IPS-18a (cell line): ENCODE measurements at regions not wholly inside any gene's neighbourhood (a gene's known extent, or its start where the extent isn't known, plus 50 kb on each side); places are given as distances from the start of the nearest gene placed in this dataset.

Experiments
- H3K27ac ChIP-seq: one replicate; pipeline ENCODE4 v1.5.1; 2013; ENCODE audit warnings: low read length
- H3K27me3 ChIP-seq: one replicate; pipeline ENCODE4 v1.6.1; 2013; ENCODE audit warnings: mild to moderate bottlenecking, low read length; ENCODE audit not compliant: control insufficient read depth, insufficient read depth
- H3K36me3 ChIP-seq: one replicate; pipeline ENCODE4 v1.6.1; 2013; ENCODE audit warnings: low read depth, low read length; ENCODE audit not compliant: control insufficient read depth
- H3K4me1 ChIP-seq: one replicate; pipeline ENCODE4 v1.6.1; 2013; ENCODE audit warnings: low read depth, low read length; ENCODE audit not compliant: control insufficient read depth
- H3K4me3 ChIP-seq: one replicate; pipeline ENCODE4 v1.5.1; 2013; ENCODE audit warnings: low read length
- H3K9ac ChIP-seq: one replicate; pipeline ENCODE4 v1.6.1; 2013; ENCODE audit warnings: mild to moderate bottlenecking, low read length, moderate library complexity
- H3K9me3 ChIP-seq: one replicate; pipeline ENCODE4 v1.6.1; 2013; ENCODE audit warnings: low read depth, low read length; ENCODE audit not compliant: control insufficient read depth

DNA sequence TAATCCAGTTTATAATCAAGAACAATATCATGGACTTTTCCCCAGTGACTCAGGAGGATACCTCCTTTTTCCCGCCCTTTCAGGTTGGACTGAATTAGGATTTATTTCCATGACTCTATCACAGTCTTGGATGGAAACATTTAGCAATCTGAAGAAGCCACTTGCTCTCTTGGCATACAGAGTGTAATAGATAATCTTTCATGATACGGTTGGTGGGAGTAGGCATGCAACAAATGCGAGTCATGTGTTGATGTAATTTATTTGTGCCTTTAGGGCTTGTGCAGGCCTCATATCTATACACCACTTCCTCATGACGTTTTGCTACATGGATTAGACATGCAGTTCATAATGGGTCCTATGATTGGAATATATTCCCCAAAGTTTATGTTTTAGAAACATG is 54.2 kb upstream of the MCTP2 start:
- no peaks in the 10 kb centered on the region for H3K4me1 ChIP-seq
- H3K27me3 ChIP-seq, result no peaks in the 10 kb centered on the region
- H3K27ac ChIP-seq, result no peak overlapping the region
- no peaks in the 10 kb centered on the region for H3K9me3 ChIP-seq
- no peaks in the 10 kb centered on the region for H3K36me3 ChIP-seq
- H3K9ac ChIP-seq, result no peak overlapping the region
- H3K4me3 ChIP-seq, result no peak overlapping the region

GRCh38 chr15:94175420-94175819 is 55.9 kb upstream of the MCTP2 start:
- Histone ChIP-seq H3K4me3 (no peak overlapping the region), H3K27me3 (no peaks in the 10 kb centered on the region)

DNA sequence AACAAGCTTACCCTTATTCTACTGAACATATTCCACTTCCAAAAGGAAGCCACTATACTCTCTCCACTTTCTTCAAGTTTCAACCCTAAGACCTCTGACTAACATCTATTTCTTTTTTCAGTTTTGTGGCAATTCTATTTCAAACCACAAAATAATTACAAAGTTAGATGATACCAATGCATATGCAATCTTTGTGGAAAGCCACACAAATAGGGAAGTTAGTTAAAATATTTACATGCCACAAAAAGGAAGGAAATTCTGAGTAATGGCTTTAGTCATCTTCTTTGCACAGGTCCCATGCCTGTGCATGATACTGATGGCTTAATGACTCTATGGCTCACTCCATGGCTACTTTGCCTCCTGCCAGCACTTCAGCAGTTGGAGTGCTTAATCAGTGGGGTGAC is 57.0 kb upstream of the MCTP2 start:
- H3K36me3 ChIP-seq, result no peaks in the 10 kb centered on the region
- no peaks in the 10 kb centered on the region for H3K27me3 ChIP-seq
- no peaks in the 10 kb centered on the region for H3K4me1 ChIP-seq
- H3K4me3 ChIP-seq, result no peak overlapping the region
- no peak overlapping the region for H3K27ac ChIP-seq
- H3K9ac ChIP-seq, result no peak overlapping the region
- H3K9me3 ChIP-seq, result no peaks in the 10 kb centered on the region

More at GRCh38 chr15:94175420-94175819, 55.9 kb upstream of the MCTP2 start:
- Histone ChIP-seq H3K9me3 (no peaks in the 10 kb centered on the region), H3K27ac (no peak overlapping the region), H3K9ac (no peak overlapping the region), H3K36me3 (no peaks in the 10 kb centered on the region), H3K4me1 (no peaks in the 10 kb centered on the region)

- no peak overlapping the region for H3K4me3 ChIP-seq
These were observed 63.1 kb upstream of the MCTP2 start for GRCh38 chr15:94168250-94168649.

GRCh38 chr15:94164971-94165370 is 66.4 kb upstream of the MCTP2 start:
- Histone ChIP-seq H3K4me3 (no peak overlapping the region), H3K9me3 (no peaks in the 10 kb centered on the region), H3K9ac (no peak overlapping the region), H3K27me3 (no peaks in the 10 kb centered on the region), H3K27ac (no peak overlapping the region), H3K4me1 (no peaks in the 10 kb centered on the region), H3K36me3 (no peaks in the 10 kb centered on the region)

More at GRCh38 chr15:94168250-94168649, 63.1 kb upstream of the MCTP2 start:
- H3K36me3 ChIP-seq, result no peaks in the 10 kb centered on the region
- no peaks in the 10 kb centered on the region for H3K4me1 ChIP-seq
- H3K9me3 ChIP-seq, result no peaks in the 10 kb centered on the region
- no peak overlapping the region for H3K27ac ChIP-seq
- H3K27me3 ChIP-seq, result no peaks in the 10 kb centered on the region
- H3K9ac ChIP-seq, result no peak overlapping the region

- Histone ChIP-seq H3K9ac (no peak overlapping the region), H3K27ac (no peak overlapping the region), H3K27me3 (no peaks in the 10 kb centered on the region), H3K4me3 (no peak overlapping the region), H3K9me3 (no peaks in the 10 kb centered on the region), H3K36me3 (no peaks in the 10 kb centered on the region), H3K4me1 (no peaks in the 10 kb centered on the region)
These were observed 67.1 kb upstream of the MCTP2 start for GRCh38 chr15:94164202-94164807.

DNA sequence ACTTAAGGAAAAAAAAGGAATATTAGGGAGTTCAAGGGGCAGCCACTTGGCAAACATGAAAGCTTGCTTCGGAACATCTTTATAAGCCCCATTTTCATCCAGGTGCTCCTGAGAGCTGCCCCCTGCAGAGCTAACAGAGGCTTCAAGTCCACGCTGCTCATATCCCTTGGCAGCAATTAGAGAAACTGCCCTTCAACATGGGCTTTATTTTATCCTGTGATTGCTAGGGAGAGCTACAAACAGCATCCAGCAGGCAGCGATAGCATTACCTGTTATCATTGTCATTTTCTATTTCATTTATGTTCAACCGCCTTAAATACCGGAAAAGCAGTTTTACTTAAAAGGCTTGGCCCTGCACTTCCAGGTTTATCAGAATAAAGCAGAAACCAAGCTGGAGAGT is 68.4 kb upstream of the MCTP2 start:
- Histone ChIP-seq H3K4me1 (no peaks in the 10 kb centered on the region), H3K27me3 (no peaks in the 10 kb centered on the region), H3K9ac (no peak overlapping the region), H3K27ac (no peak overlapping the region), H3K9me3 (no peaks in the 10 kb centered on the region), H3K36me3 (no peaks in the 10 kb centered on the region), H3K4me3 (no peak overlapping the region)

- Histone ChIP-seq H3K27ac (no peak overlapping the region), H3K9me3 (no peaks in the 10 kb centered on the region), H3K4me1 (no peaks in the 10 kb centered on the region), H3K4me3 (no peak overlapping the region), H3K36me3 (no peaks in the 10 kb centered on the region), H3K27me3 (no peaks in the 10 kb centered on the region), H3K9ac (no peak overlapping the region)
These were observed 77.1 kb upstream of the MCTP2 start for GRCh38 chr15:94154255-94154654.

DNA sequence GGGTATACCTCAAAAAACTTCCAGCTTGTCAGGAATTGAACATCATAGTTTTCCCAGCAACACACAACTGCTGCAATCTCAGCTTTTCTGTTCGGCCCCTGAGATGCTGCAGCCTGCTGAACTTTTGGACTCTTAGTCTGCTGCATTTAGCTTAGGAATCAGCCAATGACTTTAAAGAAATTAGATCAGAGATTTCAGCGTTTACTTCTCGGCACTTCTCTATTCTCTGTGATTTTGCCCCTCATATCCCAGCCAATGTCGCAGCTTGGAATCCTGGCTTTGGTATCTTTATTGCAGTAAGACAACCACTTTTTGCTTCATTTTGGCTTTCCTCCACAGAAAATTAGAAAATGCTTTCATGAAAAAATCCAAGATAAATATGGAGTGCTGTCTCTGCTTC is 86.3 kb upstream of the MCTP2 start:
- no peaks in the 10 kb centered on the region for H3K4me1 ChIP-seq
- H3K36me3 ChIP-seq, result no peaks in the 10 kb centered on the region
- no peak overlapping the region for H3K4me3 ChIP-seq
- no peak overlapping the region for H3K27ac ChIP-seq
- no peaks in the 10 kb centered on the region for H3K9me3 ChIP-seq
- H3K27me3 ChIP-seq, result no peaks in the 10 kb centered on the region
- H3K9ac ChIP-seq, result no peak overlapping the region

GRCh38 chr15:94141802-94142201 is 89.6 kb upstream of the MCTP2 start:
- no peak overlapping the region for H3K9ac ChIP-seq
- no peaks in the 10 kb centered on the region for H3K36me3 ChIP-seq
- H3K4me3 ChIP-seq, result no peak overlapping the region
- no peaks in the 10 kb centered on the region for H3K27me3 ChIP-seq
- H3K4me1 ChIP-seq, result no peaks in the 10 kb centered on the region
- no peak overlapping the region for H3K27ac ChIP-seq
- H3K9me3 ChIP-seq, result no peaks in the 10 kb centered on the region

GRCh38 chr15:94135486-94136147 is 95.7 kb upstream of the MCTP2 start:
- Histone ChIP-seq H3K36me3 (no peaks in the 10 kb centered on the region), H3K27me3 (no peaks in the 10 kb centered on the region), H3K9ac (no peak overlapping the region), H3K27ac (no peak overlapping the region), H3K9me3 (no peaks in the 10 kb centered on the region), H3K4me3 (no peak overlapping the region), H3K4me1 (no peaks in the 10 kb centered on the region)

- H3K4me3 ChIP-seq, result no peak overlapping the region
- H3K36me3 ChIP-seq, result no peaks in the 10 kb centered on the region
- H3K27me3 ChIP-seq, result no peaks in the 10 kb centered on the region
- H3K4me1 ChIP-seq, result no peaks in the 10 kb centered on the region
- H3K9me3 ChIP-seq, result no peaks in the 10 kb centered on the region
- no peak overlapping the region for H3K9ac ChIP-seq
- no peak overlapping the region for H3K27ac ChIP-seq
These were observed 99.5 kb upstream of the MCTP2 start for GRCh38 chr15:94131875-94132274.
